Caki2 (cell line): ENCODE measurements at regions not wholly inside any gene's neighbourhood (a gene's known extent, or its start where the extent isn't known, plus 50 kb on each side); places are given as distances from the start of the nearest gene placed in this dataset.
A peak's percentile ranks its signal among the peaks of the same experiment; 100 is the strongest.
"Not testable (repeated sequence)": the region's sequence is repeated elsewhere in the genome, so short reads cannot be mapped to it uniquely, and the experiment has no call there.

Source experiments
- DNase-seq: peaks from one replicate; pipeline ENCODE4 v3.0.0-alpha.2; 2015; ENCODE audit warnings: low read depth
- in situ Hi-C: cut with HindIII; loops from 2 replicates; pipeline ENCODE4 v1.10.0; 2016; ENCODE audit warnings: low sequenced_read_pairs, low pct_unique_long_range_greater_than_20kb, mixed read lengths

DNA sequence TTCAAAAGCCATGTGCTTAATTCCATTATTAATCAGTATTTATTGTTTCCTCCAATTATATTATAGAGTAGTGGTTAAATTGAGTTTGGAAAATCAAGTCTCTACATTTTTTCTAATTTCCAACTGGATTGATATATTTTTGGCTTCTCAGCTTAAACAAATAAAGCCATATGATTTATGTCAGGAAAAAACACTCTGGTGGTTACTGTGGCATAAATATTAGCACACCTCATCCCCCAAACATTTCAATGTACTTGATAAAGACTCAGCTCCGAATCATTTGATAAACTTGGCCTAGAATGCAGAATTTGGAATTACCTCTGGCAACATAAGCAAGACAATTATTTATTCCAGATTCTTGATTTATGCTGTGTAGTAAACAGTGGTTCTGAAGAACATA is 2313.8 kb downstream of the ARAP2 start:
- DNase-seq = no peak
- in situ Hi-C loops = no loop called here

DNA sequence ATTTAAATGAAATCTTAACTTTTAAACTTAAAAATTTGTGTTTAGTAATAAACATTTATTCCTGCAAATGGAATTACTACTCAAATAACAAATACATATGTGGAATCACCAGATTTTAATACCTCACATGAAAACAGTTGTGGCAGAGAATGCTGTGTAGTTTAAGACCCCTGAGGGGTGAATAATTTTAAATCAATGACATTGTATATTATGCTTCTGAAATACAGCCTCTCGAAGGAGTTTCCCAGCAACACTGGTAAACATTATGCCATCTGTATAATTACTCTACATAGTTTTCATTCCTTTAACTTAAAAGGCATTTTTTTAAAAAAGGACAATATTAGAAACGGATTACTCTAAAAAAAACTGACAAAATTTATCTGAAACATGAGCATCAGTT is 2313.3 kb downstream of the ARAP2 start:
- in situ Hi-C loops = no loop called here
- DNase-seq = no peak

DNA sequence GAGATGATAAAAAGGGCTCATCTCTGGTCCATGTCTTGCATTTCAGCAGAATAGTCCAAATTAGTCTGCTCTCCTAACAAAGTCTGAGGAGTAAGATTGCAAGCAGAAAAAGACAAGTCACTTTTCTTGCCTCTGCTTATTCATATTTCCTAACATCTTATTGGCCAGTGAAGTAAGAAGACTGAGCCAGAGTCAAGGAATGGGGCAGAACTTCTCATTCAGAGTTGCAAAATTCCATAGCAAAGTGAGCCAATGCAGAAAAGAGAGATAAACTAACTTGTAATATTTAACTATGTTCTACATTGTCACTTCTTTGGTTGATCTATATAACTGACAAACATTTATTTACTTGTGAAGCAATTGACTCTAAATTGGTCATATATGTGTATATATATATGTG is 2304.0 kb downstream of the ARAP2 start:
- in situ Hi-C loops = no loop called here
- no peak for DNase-seq

DNA sequence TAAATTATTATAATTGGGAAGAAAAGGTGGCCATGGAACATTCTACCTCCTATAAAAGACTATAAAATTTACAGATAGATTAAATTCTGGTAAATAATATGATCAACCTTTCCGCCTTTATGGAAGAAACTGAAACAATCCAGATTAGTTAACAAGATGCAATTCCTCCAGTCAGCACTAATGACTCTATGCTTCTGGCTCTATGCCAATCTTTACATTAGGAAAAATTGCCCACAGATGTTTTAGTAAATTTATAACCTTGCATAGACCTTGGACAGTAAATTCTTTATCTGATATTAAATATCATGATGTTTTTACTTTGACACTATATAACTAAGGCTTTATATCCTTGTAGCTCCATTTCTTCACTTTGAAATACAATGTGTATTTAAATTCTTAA is 2302.5 kb downstream of the ARAP2 start:
- in situ Hi-C loops = no loop called here
- no peak for DNase-seq

DNA sequence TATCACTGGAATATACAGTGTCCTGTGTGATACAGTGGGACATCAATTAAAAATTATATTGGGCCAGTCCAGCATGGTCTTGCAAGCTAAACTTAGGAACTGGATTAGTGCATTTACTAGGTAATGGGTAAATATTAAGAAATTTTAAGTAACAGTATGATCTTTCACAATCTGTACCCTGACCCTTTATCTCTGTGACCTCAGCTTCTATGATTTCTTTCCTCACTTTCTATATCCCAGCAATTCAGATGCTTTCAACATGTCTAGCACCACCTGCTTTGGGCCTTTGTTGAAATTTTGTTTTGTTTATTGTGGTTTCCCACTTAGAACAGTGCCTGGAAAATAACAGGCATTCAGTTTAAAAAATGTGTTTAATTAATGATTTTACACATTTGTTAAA is 2295.4 kb downstream of the ARAP2 start:
- no peak for DNase-seq

DNA sequence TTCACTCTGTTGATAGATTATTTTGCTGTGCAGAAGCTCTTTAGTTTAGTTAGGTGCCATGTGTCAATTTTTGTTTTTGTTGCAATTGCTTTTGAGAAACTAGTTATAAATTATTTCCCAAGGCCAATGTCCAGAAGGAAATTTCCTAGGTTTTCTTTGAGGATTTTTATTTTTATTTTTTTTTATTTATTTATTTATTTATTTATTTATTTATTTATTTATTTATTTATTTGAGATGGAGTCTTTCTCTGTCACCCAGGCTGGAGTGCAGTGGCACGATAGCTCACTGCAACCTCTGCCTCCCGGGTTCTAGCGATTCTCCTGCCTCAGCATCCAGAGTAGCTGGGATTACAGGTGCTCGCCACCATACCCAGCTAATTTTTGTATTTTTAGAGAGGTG is 2290.5 kb downstream of the ARAP2 start:
- in situ Hi-C loops, DNase-seq: not testable (repeated sequence)

More for the DNA sequence above, 2295.4 kb downstream of the ARAP2 start:
- in situ Hi-C loops = no loop called here

DNA sequence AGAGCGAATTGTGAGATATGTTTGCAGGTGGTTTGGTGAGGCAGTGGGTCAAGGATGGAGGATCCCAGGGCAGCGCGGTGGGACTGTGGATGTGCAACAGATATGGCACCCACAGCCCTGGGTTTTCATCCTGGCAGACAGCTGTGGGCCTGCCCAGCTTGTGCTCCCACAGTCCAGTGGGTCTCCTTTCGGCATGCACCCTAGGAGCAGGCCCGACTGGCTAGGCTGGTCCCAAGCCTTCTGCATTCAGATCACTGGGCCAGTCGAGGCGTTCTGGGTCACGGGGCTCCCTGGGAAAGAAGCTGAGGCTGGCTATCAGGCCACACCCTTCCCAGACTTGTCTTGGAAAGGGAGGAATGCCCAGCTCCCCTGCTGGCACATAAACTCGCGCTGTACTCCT is 2289.6 kb downstream of the ARAP2 start:
- no peak for DNase-seq
- in situ Hi-C loops = no loop called here

DNA sequence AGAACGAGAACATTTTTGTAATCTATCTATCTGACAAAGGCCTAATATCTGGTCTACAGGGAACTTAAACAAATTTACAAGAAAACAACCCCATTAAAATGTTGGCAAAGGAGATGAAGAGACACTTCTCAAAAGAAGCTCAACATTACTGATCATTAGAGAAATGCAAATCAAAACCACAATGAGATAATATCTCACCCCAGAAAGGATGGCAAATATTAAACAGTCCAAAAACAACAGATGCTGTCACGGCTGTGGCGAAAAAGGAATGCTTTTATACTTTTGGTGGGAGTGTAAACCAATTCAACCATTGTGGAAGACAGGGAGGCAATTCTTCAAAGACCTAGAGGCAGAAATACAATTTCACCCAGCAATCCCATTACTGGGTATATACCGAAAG is 2284.8 kb downstream of the ARAP2 start:
- in situ Hi-C loops = no loop called here

DNA sequence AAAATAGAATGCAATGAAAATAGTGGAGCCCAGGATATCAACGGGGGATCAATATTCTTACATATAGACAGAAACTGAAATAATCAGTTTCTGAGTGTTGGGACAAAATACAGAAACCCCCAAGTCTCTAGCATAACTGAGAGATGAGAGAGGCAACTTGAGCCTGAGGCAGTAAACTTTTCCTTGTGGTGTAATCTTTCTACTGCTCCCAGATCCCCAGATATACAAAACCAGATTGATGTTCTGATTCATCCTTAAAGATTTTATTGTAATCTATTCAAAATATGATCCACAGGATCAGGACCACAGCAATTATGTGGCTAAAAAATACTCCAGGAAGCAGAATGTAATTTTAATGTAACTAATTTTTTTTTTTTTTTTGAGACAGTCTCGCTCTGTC is 2282.6 kb downstream of the ARAP2 start:
- no peak for DNase-seq
- in situ Hi-C loops = no loop called here

More for the DNA sequence above, 2284.8 kb downstream of the ARAP2 start:
- peak; percentile 16 for DNase-seq

DNA sequence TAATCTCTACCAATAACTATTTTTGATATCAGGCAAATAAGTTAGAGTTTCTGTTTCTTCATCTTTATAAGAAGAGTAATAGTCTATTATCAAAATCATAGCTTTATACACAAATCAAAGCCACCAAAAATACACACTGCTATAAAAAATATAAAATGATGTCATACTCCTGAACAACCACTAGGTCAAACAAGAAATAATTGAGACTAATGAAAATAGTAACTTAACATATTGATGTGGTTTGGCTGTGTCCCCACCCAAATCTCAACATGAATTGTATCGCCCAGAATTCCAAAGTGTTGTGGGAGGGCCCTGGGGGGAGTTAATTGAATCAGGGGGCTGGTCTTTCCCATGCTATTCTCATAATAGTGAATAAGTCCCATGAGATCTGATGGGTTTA is 2277.5 kb downstream of the ARAP2 start:
- DNase-seq = no peak
- in situ Hi-C loops = no loop called here

DNA sequence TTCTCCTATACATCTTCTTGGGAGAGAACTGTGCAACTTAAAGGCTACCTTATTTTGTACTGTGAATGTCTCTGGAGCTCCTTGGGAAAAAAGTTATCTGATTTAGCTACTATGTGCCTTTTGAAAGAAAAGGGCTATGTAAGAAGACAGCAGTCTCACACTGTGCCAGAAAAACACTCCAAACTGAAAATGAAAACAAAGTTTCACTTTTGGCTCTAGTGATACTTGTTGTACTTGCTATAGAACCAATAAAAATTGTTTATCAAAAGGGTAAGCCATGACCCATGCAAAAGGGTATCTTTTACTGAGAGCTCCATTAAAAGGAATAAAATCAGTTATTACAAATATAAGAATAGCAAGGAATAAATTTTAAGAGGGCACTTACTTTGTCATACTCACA is 2270.0 kb downstream of the ARAP2 start:
- in situ Hi-C loops = no loop called here
- no peak for DNase-seq

DNA sequence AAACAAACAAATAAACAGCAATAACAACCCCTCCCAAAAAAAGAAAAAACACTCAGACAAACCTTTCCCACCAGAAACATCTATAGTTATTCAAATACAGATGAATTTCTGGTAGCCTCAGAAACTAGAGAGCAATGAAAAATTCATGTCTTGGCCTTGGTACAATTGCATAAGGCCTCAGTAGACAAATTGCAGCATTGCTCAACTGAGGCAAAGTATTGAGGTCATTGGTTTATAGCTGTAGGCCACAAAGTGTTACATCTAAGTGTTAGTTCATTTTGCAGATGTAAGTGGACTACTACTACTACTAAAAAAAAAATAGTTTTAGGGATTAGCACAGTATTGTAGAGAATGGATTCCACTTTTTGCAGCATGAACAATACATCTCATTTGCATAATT is 2268.3 kb downstream of the ARAP2 start:
- in situ Hi-C loops = no loop called here

DNA sequence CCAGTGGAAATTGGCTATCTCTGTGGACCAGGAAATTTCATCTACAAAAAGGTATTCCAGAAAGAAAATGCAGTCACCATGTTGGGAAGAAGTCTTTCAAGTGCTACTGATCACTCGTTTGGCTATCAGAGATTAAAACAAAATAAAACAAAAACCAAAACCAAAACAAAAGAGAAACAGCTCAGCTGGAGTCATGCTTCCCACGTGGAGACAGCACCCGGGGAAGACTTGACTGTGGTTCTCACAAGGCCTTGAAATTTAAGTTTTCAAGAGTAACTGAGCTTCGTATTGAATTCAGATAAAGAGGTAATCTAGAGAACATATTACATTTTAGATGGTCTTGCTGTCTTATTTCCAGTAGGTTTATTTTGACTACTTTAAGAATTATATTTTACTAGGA is 2264.5 kb downstream of the ARAP2 start:
- DNase-seq, in situ Hi-C loops: not testable (repeated sequence)

More for the DNA sequence above, 2268.3 kb downstream of the ARAP2 start:
- DNase-seq = no peak

DNA sequence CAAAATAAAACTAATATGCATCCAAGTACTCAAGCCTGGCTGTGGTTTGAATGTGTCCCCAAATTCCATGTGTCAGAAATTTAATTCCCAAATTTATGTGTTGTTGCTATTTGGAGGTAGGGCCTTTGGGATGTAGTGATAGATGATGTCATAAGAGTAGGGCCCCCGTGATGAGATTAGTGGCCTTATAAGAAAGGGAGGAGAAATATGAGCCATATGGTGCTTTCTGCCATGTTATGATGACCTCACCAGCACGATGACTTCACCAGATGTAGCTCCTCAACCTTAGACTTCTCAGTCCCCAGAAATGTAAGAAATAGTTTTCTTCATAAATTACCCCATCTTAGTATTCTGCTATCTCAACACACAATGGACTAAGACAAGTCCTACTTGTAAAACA is 2264.0 kb downstream of the ARAP2 start:
- no peak for DNase-seq
- in situ Hi-C loops = no loop called here

DNA sequence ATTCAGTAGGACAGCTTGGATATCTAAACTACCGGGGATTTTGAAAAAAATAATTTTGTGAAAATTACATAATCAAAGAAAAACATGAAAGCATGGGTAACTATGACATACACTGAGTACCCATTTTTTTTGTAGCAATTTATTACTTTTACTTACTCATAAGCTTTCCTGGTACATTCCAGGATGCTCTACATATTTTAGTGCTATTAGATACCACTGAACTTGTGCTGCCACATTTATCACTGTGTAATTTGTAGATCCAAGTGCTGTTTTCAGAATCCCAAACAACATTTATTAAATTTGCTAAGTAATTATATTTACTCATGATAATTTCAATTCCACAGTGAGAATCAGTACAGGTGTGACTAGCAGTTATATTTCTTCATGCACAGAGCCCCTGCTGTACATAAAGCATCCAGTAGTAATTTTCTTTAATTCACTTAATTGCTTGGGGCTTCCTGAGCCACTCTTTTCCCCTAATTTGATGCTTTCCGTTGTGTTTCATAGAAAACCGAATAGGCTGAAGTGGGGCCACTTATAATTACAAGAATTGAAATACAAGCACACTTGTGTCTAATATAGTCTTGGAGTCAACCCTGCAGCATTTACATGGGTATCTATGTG is 2254.4 kb downstream of the ARAP2 start:
- in situ Hi-C loops = no loop called here
- DNase-seq = no peak

DNA sequence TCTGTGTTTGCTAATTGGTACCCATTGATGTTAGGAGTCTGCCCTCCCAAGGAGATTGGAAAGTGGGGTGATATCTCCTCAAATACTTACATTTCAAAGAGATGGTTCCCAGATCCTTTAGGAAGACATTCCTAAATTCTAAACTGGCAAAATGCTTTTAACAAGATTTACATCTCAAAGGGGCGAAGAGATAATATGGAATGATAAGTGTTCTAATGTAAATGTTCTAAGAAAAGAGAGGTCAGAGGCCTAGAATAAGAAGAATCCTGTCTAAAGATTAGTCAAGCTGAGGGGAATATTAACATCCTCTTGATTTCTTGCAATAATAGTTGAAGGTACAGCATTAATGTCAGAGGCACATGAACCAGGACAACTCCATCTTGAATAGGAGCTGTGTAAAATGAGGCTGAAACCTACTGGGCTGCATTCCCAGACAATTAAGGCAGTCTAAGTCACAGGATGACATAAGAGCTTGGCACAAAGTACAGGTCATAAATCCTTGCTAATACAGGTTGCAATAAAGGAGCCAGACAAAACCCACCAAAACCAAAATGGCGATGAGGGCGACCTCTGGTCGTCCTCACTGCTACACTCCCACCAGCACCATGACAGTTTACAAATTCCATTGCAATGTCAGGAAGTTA is 2248.1 kb downstream of the ARAP2 start:
- DNase-seq = no peak
- in situ Hi-C loops = no loop called here

DNA sequence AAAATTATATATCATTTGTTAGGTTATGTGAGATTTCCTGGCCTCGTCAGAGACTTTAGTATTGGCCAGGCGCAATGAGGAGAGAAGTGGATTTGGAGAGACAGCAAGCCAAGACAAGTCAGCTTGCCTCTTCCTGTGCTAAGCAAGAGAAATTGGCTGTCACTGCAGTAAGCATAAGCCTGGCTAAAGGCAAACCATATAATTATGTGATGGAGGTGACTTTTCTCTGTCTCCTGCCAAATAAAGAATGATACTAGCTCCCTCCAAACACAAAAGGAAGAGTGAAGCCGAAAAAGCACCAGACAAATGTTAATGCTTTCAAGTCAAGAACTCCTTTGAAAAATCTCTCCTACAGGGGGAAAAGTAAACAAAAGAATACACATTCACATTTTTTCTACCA is 2246.0 kb downstream of the ARAP2 start:
- DNase-seq = no peak
- in situ Hi-C loops = no loop called here

DNA sequence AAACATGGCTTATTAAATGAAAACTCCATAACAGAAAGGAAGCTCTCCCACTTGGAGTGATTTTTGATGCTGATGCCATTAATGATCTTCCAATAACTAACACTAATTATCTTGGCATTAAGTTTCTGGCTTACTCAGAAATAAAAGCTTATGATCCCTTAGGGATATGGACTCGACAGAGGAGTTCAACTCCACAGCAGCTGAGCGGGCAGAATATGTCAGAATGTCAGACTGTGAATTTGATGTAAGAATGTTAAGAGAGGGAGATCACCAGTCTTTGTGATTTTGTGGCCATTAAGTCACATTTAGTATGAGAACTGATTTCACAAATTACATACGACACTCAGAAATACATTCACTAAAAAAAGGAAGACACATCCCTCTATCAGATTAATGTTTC is 2244.0 kb downstream of the ARAP2 start:
- in situ Hi-C loops = no loop called here
- no peak for DNase-seq

DNA sequence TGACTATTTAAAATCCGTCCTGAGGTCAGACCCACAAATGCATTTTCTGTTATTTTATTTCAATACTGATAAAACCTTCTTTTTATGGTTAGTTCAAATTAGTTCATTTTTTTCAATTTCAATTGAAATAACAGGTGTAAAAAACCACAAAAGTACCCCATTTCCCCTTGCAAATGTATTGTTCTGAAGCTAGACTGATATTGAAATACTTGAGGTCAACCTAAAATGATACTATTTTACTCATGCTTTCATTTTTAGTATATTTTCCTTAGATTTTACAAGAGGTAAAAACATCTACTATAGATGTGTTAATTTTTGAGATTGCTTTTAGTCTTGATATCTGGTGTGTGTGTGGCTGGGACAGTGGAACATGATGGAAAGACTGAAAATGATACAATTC is 2237.8 kb downstream of the ARAP2 start:
- DNase-seq, in situ Hi-C loops: not testable (repeated sequence)

DNA sequence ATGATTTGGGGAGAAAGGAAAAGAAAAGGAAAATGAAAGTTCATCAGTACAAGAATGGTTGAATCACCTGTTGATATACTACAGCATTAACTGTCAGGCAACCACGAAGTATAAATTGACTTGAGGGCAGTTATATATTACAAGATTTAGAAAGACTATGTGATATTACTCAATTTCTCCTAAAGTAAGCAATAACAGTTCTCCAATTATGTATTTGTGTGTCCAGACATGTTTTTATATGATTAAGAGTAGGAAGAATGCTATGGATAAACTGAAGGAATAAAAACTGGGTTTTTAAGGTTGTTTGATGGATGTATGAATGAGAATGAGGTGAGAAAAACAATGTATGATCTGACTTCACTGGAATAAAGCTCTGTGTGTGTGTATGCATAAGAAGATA is 2234.4 kb downstream of the ARAP2 start:
- no peak for DNase-seq
- in situ Hi-C loops = no loop called here
